Middle frontal gyrus (tissue), 1 donor: ENCODE measurements at regions not wholly inside any gene's neighbourhood (a gene's known extent, or its start where the extent isn't known, plus 50 kb on each side); places are given as distances from the start of the nearest gene placed in this dataset.

Experiments used
- DNase-seq: peaks from one replicate; pipeline ENCODE4 v3.0.0-alpha.2; 2015; ENCODE audit warnings: low spot score; ENCODE audit errors: extremely low spot score

DNA sequence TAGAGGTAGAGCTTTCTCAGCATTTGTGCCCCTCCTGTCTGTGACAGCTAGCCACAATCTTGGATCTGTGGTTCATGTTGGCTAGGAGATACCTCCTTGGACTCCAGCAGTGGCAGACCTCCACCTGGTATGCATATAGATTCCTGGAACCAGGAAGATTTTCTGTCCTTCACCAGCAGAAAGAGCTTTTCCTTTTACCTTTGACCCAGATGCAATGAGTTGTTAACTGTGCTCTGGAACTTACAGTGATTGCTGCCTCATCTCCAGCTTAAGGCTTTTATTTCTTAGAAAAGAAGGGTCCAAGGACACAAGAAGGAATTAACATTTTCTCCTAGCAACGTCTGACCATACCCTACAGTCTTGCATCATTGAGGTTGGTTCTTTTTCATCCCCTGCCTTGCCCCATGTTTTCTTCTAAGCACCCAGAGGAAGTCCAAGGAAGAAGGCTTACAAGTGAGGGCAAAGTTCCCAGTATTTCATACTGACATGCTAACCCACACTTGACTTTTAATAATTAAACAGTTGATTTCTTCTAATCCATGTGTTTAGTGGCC, 217.1 kb upstream of the ARHGAP24 start:
- DNase-seq = no peak

DNA sequence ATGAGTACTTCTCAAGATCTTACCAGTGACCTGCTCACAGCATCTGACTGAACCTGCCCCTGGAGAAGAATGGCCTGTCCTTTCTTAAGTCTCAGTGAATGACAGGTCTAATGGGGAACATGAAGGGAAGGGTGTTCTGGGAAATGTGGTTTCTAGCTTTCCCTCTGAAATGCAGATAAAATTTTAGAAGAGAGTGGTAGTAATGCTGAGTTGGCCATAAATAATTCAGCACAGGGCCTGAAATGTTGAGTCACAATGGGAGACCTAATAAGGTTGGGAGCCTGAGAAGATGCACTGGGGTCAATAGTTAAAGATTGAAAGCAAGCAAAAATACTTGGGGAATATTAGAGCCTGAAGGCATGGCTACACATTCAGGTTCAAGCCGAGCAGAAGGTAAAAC, 214.9 kb upstream of the ARHGAP24 start:
- no peak for DNase-seq

DNA sequence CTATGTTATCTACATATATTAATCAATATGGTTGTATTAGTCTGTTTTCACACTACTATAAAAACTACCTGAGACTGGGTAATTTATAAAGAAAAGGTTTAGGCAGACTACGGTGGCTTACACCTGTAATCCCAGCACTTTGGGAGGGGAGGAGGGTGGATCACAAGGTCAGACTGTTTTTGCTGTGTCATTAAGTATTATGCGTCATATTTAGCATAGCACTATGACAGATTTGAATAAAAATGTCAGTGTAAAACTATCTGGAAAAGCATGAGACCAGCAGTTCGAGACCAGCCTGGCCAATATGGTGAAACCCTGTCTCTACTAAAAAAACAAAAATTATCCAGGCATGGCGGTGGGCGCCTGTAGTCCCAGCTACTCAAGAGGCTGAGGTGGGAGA, 209.7 kb upstream of the ARHGAP24 start:
- no peak for DNase-seq

DNA sequence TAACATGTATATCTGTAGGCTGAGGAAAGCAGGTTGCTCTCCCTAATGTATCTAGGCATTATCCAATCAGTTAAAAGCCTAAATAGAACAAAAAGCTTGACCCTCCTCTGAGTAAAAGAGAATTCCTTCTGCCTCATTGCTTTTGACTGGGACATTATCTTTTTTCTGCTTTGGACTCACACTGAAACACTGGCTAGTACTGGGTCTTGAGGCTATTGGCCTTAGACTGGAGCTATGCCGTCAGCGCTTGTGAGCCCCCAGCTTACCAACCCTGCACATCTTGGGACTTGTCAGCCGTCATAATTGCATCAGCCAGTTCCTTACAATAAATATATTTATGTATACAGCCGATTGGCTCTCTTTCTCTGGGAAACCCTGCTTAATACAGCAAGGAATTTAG, 206.8 kb upstream of the ARHGAP24 start:
- no peak for DNase-seq

DNA sequence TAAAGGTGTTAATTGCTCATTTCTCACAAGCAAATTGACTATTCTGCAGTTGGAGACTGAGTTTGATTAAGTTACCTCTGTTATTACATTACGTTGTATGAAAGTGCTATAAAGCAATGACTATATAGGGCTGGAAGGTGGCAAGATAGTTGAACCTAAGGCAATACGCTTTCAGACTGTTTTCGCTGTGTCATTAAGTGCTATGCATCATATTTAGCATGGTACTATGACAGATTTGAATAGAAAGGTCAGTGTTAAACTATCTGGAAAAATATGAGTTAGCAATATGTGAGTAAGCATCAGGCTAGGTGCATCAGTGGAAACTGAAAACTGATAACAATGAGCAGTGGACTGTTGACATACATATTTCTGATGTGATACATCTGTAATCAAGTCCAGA, 206.0 kb upstream of the ARHGAP24 start:
- no peak for DNase-seq

DNA sequence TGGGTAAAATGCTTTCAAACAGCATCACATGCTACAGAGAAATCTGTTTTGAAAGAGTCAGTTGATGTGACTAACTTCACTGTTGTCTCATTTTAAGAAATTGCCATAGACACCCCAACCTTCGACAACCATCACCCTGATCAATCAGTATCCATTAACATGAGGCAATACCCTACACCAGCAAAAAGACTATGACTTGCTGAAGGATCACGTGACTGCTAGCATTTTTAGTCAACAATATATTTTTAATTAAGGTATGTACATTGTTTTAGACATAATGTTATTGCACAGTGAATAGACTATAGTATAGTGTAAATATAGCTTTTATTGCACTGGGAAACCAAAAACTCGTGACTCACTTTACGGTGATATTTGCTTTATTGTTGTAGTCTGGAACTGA, 200.0 kb upstream of the ARHGAP24 start:
- DNase-seq = no peak

DNA sequence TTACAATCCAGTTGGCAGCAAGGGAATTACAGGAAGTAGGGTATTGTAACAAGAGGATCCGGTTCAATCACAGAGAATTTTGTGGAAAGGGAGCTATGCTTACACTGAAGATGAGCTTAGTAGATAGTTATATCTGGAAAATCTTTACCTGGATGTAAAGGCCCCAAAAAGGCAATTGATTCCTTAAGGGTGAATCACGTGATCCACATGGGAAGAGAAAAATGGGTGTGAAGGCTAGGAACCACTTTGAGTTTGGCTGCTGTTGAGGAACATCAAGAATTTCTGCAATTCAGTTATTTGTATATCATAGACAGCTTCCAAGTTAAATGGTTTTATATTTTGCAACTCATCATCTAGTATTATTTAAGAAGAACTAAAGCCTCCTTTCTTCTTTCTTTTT, 194.0 kb upstream of the ARHGAP24 start:
- DNase-seq = no peak

DNA sequence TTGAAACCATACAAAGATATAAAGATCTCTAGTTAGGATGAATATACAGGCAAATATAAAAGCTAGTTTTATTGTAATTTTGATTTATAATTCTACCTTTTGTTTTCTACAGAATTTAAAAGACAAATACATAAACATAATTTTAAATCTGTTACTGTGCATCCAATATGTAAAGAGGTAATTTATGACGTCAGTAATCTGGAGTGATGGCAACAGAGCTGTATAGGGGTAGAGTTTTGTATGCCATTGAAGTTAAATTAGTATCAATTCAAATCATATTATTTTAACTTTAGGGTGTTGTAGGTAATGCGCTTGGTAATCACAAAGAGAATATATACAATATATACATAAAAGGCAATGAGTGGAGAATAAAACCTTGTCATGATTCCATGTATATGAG, 183.7 kb upstream of the ARHGAP24 start:
- DNase-seq = no peak

DNA sequence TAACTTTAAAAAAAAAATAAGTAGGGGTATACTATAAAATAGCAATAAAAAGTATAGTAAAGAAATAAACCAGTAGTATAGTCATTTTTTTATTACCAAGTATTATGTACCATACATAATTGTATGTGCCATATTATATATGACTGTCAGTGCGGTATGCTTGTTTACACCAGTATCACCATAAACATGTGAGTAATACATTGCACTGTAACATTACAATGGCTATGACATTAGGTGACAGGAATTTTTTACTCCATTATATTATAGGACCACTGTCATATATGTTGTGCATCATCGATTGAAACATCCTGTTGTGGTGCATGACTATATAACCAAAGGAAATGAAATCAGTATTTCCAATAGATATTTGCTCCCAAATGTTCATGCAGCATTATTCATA, 176.9 kb upstream of the ARHGAP24 start:
- no peak for DNase-seq

DNA sequence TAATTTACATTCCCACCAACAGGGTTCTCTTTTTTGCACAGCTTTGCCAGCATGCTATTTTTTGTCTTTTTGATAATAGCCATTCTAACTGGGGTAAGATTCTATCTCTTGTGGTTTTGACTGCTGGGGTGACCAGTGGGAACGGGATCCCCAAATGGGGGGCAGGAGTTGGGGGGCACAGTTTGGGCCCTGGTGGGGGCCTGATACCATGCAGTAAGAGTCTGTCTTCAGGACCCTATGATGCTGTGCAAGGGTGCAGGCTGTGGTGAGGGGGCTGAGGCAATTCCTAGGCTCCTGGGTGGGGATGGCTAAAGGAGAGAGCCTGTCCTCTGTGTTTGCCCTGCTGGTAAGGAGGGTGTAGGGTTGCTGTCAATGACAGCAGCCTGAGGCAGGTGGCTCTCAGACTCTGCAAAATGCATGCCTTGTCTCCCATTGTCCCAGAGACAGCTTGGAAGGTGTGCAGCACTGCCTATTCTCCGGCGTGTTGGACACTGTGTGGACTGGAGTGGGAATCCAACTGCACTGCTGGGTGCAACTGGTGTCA, 172.7 kb upstream of the ARHGAP24 start:
- DNase-seq = no peak

DNA sequence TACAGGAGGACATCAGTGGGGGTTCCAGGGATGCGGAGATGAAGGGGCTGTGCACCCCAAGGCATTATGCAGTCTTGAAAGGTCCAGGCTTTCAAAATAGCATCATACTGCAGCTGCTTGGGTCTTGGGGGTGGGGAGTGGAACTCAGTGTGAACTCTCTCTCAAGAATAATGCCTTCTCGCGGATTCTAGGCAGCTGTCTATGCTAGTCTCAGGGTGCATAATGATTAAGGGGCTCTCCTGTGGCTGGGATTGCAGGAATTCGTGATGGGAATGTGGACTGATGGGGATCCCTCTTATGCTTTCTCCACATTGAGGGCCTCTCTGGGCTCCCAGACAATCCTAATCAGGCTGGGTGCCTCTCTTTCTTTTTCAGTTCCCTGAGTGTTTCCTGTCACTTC, 172.2 kb upstream of the ARHGAP24 start:
- no peak for DNase-seq

DNA sequence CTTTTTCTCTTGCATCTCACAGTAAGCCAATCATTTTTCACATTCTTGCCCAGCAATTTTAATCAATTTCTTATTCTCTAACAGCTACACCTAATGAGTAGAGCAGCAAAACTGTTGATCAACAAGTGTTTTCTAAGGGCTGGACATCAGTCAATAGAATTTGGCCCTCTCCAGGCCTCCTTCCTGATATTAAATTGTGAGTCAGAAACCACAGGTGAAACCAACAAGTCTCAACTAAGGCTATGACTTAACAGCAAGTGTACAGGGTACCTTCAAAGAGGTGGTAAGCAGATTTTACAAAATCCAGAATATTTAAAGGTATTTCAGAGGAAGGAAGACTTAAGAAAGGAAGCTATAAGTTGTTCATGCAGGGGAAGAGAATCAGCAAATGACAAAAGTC, 156.5 kb upstream of the ARHGAP24 start:
- no peak for DNase-seq

DNA sequence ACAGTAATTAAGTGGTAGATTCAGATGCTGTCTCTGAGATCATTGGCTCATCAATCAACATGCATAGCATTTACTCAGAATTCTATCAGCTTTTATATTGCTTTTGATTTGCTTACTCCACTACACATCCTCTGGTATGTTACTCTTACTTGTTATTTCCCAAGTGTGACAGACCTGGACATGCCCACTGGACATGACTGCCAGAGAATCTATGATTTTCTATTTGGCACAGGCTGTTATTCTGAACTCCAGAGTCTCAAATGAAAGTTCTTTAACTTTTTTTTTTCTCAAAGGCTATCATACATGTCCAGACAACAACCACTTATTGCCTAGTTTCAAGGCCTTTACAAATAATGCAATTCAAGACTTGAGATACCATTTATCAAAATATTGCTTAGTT, 116.1 kb upstream of the ARHGAP24 start:
- no peak for DNase-seq

DNA sequence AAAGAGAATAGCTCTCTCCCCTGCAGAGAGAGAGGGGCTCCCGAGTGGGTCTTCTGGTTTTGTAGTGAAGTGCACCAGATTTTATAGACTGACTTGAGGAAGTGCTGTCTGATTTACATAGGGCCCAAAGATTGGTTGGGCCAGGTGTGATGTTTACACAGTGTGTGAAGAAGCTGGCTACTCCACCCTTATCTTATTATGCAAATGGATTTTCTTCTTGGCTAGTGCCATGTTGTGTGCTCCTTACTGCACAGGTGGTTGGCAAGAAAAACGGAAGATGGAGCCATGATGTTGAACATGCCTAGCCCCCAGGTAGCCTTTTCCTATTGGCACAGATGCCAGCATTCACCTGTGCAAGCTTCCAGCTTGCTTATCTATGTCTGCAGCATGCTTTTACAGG, 112.4 kb upstream of the ARHGAP24 start:
- DNase-seq = no peak

DNA sequence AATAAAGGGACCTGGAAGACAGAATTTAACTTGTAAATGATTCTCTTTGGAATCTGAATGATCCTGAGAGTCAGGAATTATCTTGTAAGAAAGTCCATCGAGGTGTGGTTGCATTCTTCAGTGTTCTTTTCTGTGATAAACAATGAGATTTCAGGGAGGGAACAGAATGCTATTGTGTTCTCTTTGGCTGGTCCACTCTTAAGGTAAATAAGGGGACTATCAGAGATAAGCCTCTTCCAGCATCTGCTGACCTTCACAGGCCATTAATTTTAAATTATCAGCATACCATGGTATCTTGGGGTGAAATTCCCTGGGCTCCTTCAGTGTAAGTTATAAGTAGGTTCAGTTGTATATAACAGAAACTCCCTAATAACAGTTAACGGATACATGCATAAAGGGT, 107.1 kb upstream of the ARHGAP24 start:
- DNase-seq = no peak

DNA sequence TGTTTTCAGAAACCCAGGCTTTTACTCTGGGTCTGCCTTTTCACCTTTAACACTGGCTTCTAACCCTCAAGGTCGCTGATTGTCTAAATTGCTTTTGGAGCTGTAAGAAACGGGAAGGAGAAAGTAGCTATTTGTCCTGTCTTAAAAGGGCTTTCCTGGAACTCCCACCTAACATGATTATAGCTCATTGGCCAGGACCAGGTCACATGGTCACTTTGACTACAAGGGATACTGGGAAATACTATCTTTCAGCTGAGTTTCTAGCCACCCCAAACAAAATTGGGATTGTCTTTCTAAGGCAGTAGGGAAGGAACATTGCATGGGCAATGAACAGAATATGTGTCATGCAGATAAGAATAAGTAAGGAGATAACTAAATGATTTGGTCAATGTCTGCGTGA, 106.7 kb upstream of the ARHGAP24 start:
- DNase-seq = no peak

DNA sequence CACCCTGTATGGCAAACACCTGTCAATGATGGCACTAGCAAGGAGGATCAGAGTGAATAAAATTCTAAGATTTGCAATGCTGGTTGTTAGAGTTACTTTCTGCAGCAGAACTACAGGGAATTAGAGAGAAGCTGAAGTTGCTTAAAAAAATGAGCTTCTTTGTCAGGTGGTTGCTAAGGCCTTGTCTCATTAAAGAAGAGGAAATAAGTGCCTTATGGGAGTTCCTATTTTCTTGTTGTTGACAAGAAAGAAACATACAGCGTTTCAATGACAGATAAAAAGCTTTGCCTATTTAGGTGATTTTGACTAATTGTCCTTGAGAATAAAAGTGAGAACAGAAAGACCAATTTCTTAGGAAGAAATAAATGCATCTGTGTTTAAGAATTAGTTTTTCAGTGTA, 106.0 kb upstream of the ARHGAP24 start:
- DNase-seq = no peak

DNA sequence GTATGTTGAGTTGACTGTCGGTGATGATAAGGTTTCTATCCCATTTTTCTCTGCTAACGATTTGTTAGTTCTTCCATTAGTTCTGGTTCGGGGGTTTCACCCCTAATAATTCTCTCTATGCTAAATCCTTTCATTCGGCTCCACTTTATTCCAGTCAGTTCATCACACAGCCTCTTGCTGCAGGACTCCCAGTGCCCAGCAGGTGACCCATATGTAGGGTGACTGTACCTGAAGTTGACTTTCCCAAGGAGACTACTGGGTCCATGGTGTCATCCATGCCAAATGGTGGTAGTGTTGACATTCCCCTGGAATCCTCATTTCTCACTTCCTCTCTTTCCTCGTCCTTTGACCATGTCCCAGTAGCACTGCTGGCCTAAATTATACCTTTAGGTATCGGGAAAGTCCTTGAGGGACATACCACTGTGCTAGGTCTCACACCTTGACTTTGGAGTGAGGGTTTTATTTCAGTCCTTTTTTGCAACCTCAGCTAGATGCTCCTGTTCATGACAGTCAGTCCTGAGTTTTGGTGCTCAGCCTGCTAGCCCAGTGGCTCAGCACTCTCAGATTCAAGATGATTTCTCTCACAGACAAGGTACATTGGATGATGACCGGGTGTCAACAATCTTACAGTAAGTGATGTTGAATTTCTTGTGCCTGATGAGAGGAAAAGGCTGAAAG, 105.1 kb upstream of the ARHGAP24 start:
- DNase-seq = no peak

DNA sequence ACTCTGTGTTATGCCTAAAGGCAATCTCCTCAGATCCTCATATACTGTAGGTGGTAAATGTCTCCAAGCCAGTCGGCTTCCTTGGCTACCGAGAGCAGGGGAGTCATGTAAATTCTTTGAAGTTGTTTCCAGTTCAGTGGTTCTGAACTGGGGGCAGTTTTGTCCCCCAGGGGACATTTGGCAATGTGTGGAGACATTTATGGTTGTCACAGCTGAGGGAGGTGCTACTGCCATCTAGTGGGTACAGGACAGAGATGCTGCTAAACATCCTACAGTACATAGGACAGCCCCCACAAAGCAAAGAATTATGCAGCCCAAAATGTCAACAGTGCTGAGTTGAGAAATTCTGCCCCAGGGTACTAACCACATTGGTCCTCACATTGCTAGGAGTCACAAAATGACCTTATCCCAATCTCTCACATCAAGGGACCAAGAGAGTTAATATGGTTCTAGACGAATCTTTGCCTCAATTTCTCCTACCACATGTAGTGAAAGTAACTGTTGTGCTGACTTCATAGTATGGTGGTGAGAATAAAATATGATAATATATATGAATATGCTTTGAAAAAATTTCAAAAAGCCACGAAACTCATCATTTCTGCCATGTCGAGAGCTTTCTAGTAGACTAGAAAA, 104.4 kb upstream of the ARHGAP24 start:
- no peak for DNase-seq

DNA sequence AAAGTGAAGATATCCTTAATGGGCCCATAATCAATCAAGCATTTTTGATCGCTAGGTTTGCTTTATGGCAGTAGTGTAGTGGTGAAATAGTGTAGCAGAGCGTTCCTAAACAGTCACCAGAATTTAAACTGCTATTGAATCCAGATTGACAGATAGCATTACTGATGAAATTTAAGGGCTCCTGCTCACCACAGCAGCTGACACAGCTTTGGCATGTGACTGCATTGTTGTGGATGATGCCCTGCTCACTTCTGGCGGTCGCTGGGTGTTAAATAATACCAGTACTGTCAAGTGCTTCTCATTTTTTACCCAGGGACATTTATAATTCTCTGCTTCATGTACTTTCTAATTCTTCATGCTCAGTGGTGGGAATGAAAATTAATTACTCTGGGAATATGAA, 102.0 kb upstream of the ARHGAP24 start:
- DNase-seq = no peak

DNA sequence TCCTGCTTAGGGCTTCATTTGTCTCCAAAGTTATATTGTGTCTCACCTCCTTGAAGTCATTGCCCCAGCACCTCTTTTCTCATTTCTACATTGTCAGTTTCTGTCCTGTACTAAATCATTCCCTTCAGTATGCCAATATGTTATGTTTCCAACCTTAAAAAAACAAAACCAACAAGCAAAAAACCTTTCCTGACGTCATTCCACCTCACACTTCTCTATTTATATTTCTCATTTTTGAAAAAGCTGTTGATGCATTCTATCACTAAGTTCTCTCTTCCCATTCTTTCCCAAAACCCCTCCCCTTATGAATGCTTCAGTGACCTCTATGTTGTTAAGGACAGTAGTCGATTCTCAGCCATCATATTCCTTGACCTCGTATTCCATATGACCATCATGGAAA, 98.7 kb upstream of the ARHGAP24 start:
- DNase-seq = no peak

DNA sequence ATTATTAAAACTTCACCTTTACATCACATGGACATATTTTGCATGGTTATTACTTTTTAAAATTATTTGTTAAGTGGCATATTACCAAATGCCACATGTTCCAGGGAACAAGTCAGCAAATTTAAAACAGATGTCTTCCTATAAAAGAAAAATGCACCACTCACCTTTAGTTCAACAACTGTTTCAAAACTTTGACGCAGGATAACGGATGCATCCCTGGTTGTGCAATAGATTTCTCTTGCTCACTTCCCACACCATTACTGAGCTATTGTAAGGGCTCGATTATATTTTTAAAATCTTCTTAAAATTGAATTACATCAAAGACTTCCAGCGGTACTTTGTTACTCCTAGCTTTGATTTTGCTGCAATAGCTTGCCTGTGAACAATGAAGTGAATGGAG, 93.0 kb upstream of the ARHGAP24 start:
- no peak for DNase-seq

DNA sequence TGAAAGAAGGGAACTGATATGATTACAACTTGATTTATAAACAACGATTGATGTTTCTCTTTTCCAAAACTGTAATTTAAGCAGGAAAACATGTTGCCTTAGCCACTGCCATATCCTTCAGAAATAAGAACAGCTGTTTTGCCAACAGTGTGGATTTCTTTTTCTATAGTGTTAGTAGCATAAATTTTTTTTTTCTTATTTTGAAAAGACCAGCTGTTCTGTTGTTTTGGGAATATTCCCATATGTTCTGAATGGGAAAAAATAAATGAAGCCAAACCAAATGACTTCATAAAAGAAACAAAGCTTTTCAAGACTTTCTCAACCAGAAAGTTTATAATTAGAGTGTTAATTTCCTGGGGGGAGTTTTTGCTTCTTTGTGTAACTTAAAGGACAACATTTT, 83.9 kb upstream of the ARHGAP24 start:
- DNase-seq = no peak
